K562 (cell line): ENCODE measurements at regions not wholly inside any gene's neighbourhood (a gene's known extent, or its start where the extent isn't known, plus 50 kb on each side); places are given as distances from the start of the nearest gene placed in this dataset.

ENCODE experiments used
- TF ChIP-seq, protein P1 (sequence below): fragments of 250-450 bp; sonication (Bioruptor Pico); IDR thresholded peaks from 2 replicates; pipeline ENCODE4 v1.5.1; 2021; ENCODE audit warnings: mild to moderate bottlenecking
- TF ChIP-seq, protein P2 (sequence below), 3 experiments: IDR thresholded peaks in 2 of 3; conservative IDR thresholded peaks in 1 of 3; 2 replicates each; pipeline ENCODE4 v1.5.1; 2011 to 2012; ENCODE audit warnings: low read length in 3 of 3, mild to moderate bottlenecking in 3 of 3, control low read depth in 2 of 3, improper control_type of control experiment in 1 of 3, inconsistent platforms in 1 of 3, low read depth in 1 of 3, mixed read lengths in 1 of 3, moderate library complexity in 1 of 3; ENCODE audit not compliant: insufficient read depth in 2 of 3

DNA sequence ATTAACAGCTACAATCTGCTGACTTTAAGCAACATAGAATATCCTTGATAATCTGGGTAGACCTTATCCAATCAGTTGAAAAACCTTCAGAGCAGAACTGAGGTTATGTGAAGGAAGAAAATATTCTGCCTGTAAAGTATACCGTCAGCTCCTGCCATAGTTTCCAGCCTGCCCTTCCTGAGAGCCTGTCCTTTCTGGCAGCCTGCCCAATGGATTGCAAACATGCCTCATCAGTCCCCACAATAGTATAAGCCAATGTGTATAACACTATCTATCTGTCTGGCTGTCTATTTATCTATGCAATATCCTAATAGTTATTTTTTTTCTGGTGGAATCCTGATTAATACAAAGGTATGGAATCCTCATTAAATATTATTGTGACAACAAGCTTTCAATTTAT, 489.2 kb upstream of the KCND2 start:
- TF ChIP-seq, protein P1, sequence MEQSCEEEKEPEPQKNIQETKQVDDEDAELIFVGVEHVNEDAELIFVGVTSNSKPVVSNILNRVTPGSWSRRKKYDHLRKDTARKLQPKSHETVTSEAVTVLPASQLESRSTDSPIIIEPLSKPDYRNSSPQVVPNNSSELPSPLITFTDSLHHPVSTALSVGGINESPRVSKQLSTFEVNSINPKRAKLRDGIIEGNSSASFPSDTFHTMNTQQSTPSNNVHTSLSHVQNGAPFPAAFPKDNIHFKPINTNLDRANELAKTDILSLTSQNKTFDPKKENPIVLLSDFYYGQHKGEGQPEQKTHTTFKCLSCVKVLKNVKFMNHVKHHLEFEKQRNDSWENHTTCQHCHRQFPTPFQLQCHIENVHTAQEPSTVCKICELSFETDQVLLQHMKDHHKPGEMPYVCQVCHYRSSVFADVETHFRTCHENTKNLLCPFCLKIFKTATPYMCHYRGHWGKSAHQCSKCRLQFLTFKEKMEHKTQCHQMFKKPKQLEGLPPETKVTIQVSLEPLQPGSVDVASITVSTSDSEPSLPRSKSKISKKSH = no peak
- TF ChIP-seq, protein P2, sequence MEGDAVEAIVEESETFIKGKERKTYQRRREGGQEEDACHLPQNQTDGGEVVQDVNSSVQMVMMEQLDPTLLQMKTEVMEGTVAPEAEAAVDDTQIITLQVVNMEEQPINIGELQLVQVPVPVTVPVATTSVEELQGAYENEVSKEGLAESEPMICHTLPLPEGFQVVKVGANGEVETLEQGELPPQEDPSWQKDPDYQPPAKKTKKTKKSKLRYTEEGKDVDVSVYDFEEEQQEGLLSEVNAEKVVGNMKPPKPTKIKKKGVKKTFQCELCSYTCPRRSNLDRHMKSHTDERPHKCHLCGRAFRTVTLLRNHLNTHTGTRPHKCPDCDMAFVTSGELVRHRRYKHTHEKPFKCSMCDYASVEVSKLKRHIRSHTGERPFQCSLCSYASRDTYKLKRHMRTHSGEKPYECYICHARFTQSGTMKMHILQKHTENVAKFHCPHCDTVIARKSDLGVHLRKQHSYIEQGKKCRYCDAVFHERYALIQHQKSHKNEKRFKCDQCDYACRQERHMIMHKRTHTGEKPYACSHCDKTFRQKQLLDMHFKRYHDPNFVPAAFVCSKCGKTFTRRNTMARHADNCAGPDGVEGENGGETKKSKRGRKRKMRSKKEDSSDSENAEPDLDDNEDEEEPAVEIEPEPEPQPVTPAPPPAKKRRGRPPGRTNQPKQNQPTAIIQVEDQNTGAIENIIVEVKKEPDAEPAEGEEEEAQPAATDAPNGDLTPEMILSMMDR (IDR thresholded peaks at IDR 0.05 in 2 of 3, conservative IDR thresholded peaks at IDR 0.05 in 1 of 3; ENCODE audit: insufficient read depth in 2 of 3, low read depth in 1 of 3, low read length in 3 of 3) = no peak
